ENCODE measurements at regions not wholly inside any gene's neighbourhood (a gene's known extent, or its start where the extent isn't known, plus 50 kb on each side); places are given as distances from the start of the nearest gene placed in this dataset.

DNA sequence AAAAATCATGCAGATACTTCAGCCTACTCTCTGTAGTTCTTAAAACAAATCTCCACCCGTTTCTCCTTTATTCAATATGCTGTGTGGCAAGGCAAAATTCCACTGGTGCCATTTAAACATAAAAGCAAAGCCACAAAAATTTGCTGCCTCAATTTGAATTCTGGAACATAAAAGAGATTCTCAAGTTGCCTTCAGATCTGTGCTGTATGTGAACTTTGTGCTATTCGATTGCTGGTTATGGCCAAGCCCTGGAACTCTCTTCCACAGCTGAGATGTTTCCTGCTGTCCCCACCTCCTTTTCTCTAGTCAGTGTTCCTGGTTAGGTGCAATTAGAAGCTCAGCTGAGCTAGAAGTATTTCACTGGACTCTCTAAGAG is 395.3 kb upstream of the BTBD3 start:
- Mint-ChIP-seq H3K4me3 (no peak overlapping the region), H3K4me1 (no peaks in the 10 kb centered on the region), H3K9me3 (peaks cover 10% of the 10 kb centered on the region), H3K27ac (ENCODE audit: unreplicated experiment) (no peak overlapping the region), H3K36me3 (ENCODE audit: low read depth) (peaks cover 6% of the 10 kb centered on the region), H3K27me3 (ENCODE audit: low read depth) (no peaks in the 10 kb centered on the region)
- TF ChIP-seq, protein P1, sequence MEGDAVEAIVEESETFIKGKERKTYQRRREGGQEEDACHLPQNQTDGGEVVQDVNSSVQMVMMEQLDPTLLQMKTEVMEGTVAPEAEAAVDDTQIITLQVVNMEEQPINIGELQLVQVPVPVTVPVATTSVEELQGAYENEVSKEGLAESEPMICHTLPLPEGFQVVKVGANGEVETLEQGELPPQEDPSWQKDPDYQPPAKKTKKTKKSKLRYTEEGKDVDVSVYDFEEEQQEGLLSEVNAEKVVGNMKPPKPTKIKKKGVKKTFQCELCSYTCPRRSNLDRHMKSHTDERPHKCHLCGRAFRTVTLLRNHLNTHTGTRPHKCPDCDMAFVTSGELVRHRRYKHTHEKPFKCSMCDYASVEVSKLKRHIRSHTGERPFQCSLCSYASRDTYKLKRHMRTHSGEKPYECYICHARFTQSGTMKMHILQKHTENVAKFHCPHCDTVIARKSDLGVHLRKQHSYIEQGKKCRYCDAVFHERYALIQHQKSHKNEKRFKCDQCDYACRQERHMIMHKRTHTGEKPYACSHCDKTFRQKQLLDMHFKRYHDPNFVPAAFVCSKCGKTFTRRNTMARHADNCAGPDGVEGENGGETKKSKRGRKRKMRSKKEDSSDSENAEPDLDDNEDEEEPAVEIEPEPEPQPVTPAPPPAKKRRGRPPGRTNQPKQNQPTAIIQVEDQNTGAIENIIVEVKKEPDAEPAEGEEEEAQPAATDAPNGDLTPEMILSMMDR (conservative IDR thresholded peaks at IDR 0.05), result no peak
- DNase-seq (ENCODE audit: low read depth, low spot score), result no peak

DNA sequence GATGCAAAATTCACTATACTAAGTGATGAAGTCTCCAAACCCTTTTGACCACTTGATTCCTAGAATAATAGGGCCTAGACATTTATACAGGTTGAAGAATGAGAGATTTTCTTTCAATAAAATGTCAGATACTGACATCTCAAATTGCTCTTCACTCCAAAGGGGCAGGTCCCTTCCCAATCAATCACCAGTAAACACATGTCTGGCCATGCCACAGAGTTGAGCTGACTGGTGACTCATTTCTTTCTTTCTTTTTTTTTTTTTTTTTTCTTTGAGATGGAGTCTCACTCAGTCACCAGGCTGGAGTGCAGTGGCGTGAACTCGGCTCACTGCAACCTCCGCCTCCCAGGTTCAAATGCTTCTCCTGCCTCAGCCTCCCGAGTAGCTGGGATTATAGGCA is 388.6 kb upstream of the BTBD3 start:
- H3K27me3 Mint-ChIP-seq (ENCODE audit: low read depth), result no peaks in the 10 kb centered on the region
- peaks cover 19% of the 10 kb centered on the region for H3K9me3 Mint-ChIP-seq
- H3K4me3 Mint-ChIP-seq, result no peak overlapping the region
- no peak overlapping the region for H3K27ac Mint-ChIP-seq (ENCODE audit: unreplicated experiment)
- DNase-seq (ENCODE audit: low read depth, low spot score), result no peak
- H3K36me3 Mint-ChIP-seq (ENCODE audit: low read depth), result peaks cover 34% of the 10 kb centered on the region
- H3K4me1 Mint-ChIP-seq, result no peaks in the 10 kb centered on the region
- TF ChIP-seq, protein P1 (conservative IDR thresholded peaks at IDR 0.05), result no peak

GRCh38 chr20:11537032-11537431 is 380.7 kb upstream of the BTBD3 start:
- Mint-ChIP-seq H3K4me1 (peaks cover 23% of the 10 kb centered on the region), H3K27me3 (ENCODE audit: low read depth) (no peaks in the 10 kb centered on the region), H3K27ac (ENCODE audit: unreplicated experiment) (no peak overlapping the region), H3K36me3 (ENCODE audit: low read depth) (peaks cover 7% of the 10 kb centered on the region), H3K9me3 (peaks cover 13% of the 10 kb centered on the region), H3K4me3 (no peak overlapping the region)
- TF ChIP-seq, protein P1 (conservative IDR thresholded peaks at IDR 0.05), result no peak
- DNase-seq (ENCODE audit: low read depth, low spot score), result no peak

DNA sequence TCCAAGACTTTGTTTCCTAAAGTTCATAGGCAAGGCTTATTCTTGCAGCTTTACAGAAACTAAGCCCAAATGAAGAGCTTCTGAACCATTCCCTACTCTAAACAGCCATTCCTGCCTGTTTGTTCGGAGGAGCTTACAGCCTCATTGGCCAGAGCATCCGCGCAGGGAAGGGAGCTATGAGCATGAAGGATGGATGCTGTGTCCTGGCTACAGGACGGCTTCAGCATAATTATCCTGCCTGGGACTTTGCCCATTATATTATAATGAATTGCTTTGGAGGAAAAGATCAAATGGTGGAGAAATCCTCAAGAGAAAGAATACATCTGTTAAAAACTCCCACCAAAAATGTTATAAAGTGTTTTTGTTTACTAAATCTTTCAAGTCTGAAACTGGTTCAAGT is 378.2 kb upstream of the BTBD3 start:
- peaks cover 23% of the 10 kb centered on the region for H3K4me1 Mint-ChIP-seq
- peak overlapping the region; percentile 6 for H3K4me3 Mint-ChIP-seq
- no peak overlapping the region for H3K27ac Mint-ChIP-seq (ENCODE audit: unreplicated experiment)

DNA sequence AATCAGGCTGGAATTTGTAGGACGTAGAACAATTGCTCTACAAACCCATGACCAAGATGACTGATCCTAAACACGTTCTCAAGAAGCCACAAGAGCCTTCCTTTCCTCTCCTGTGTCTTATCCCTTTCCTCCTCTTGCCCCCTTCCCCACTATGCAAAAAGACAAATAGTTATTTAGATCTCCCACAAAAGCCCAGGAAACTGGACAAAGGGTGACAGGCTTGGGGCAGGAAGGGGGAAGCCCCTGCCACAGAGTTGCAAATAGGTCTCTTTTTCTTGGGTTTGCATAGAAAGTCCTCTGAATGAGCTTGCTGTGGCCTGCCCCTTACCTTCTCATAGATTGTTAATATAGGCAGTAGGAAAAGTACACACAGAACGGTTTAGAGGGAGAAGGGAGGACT is 377.1 kb upstream of the BTBD3 start:
- no peak for DNase-seq (ENCODE audit: low read depth, low spot score)
- Mint-ChIP-seq H3K27me3 (ENCODE audit: low read depth) (no peaks in the 10 kb centered on the region), H3K36me3 (ENCODE audit: low read depth) (no peaks in the 10 kb centered on the region), H3K4me1 (peaks cover 23% of the 10 kb centered on the region), H3K4me3 (peak overlapping the region; percentile 59), H3K27ac (ENCODE audit: unreplicated experiment) (peak overlapping the region; percentile 89), H3K9me3 (no peaks in the 10 kb centered on the region)
- TF ChIP-seq, protein P1 (conservative IDR thresholded peaks at IDR 0.05), result no peak

More for the DNA sequence above, 378.2 kb upstream of the BTBD3 start:
- Mint-ChIP-seq H3K27me3 (ENCODE audit: low read depth) (no peaks in the 10 kb centered on the region), H3K9me3 (peaks cover under 1% of the 10 kb centered on the region), H3K36me3 (ENCODE audit: low read depth) (no peaks in the 10 kb centered on the region)
- no peak for DNase-seq (ENCODE audit: low read depth, low spot score)
- TF ChIP-seq, protein P1 (conservative IDR thresholded peaks at IDR 0.05), result no peak

GRCh38 chr20:11542645-11543044 is 375.0 kb upstream of the BTBD3 start:
- no peak overlapping the region for H3K27ac Mint-ChIP-seq (ENCODE audit: unreplicated experiment)
- peaks cover 23% of the 10 kb centered on the region for H3K4me1 Mint-ChIP-seq
- H3K9me3 Mint-ChIP-seq, result no peaks in the 10 kb centered on the region
- H3K4me3 Mint-ChIP-seq, result no peak overlapping the region
- H3K27me3 Mint-ChIP-seq (ENCODE audit: low read depth), result no peaks in the 10 kb centered on the region
- no peak for DNase-seq (ENCODE audit: low read depth, low spot score)
- TF ChIP-seq, protein P1 (conservative IDR thresholded peaks at IDR 0.05), result no peak
- H3K36me3 Mint-ChIP-seq (ENCODE audit: low read depth), result no peaks in the 10 kb centered on the region

Measured in neural crest cell (in vitro differentiated cells).